AG04449 (cell line): ENCODE measurements at regions not wholly inside any gene's neighbourhood (a gene's known extent, or its start where the extent isn't known, plus 50 kb on each side); places are given as distances from the start of the nearest gene placed in this dataset.

ENCODE experiments used
- CTCF ChIA-PET: fragments of 350-600 bp; formaldehyde crosslinking; extraction: SDS; loops from one replicate; lab custom pipeline; 2021; ENCODE audit warnings: antibody characterized with exemption; lab: Yijun Ruan, JAX
- POLR2A ChIA-PET: fragments of 400-600, 350-600 bp; formaldehyde crosslinking; extraction: SDS; loops from one replicate; lab custom pipeline; 2020; ENCODE audit warnings: antibody characterized with exemption, inconsistent platforms; lab: Yijun Ruan, JAX
- DNase-seq: peaks from one replicate; pipeline ENCODE4 v3.0.0-alpha.2; 2010; ENCODE audit warnings: low read depth, low spot score
- H3K4me3 ChIP-seq: 2 replicates; pipeline ENCODE4 v1.5.1; 2011; ENCODE audit warnings: low read depth, mild to moderate bottlenecking, control low read depth, low read length
- CTCF ChIP-seq: IDR thresholded peaks from one replicate; pipeline ENCODE4 v1.5.1; 2011; ENCODE audit warnings: mild to moderate bottlenecking, moderate library complexity, low read length, control low read depth, inconsistent platforms; ENCODE audit not compliant: insufficient read depth; ENCODE audit errors: missing control alignments

GRCh38 chr18:38074298-38074876 lies 508.8 kb upstream of the CELF4 start:
- POLR2A ChIA-PET: no interaction called here
- TF ChIP-seq CTCF: no peak
- CTCF ChIA-PET: no interaction called here
- H3K4me3 ChIP-seq: no peak overlapping the region
- no peak for DNase-seq

DNA sequence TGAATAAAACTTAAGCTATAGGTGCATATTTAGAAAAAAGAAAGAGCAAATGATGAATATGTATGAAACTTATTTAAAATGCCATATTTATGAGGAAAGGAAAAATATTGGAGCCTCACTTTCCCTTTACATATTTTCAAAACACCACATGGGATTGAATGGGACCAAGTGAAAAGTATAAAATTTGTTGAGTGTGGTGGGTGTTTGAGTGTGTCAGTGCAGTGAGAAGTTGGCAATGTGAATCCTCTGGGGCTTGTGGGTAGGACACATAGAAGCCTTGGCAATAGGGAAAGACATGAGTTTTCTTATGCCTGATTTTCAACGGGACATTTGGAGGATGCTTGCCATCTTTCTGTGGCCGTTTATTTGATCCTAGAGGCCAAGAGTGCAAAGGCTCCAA lies 502.2 kb upstream of the CELF4 start:
- CTCF ChIA-PET: no interaction called here
- POLR2A ChIA-PET: no interaction called here
- no peak for DNase-seq
- no peak overlapping the region for H3K4me3 ChIP-seq
- no peak for TF ChIP-seq CTCF

DNA sequence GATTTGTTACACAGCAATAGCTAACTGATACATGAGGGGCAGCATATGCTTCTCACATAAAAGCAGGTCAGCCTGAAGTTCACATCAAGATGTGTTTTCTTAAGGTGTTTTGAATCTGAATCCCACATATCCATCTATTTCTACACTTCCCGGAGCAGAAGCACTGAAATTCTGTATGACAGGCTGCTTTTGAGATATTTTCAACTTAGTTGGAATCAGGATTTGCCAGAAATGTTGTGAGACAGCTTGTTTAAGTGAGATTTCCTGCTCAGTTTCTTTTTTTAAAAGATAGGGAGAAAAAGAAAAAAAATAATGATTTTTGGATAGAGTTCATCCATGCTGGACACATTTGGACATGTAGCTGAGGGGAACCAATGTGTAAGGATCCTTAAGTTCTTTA lies 501.5 kb upstream of the CELF4 start:
- H3K4me3 ChIP-seq: no peak overlapping the region
- ChIA-PET POLR2A (no interaction called here), CTCF (no interaction called here)
- DNase-seq: no peak
- no peak for TF ChIP-seq CTCF

DNA sequence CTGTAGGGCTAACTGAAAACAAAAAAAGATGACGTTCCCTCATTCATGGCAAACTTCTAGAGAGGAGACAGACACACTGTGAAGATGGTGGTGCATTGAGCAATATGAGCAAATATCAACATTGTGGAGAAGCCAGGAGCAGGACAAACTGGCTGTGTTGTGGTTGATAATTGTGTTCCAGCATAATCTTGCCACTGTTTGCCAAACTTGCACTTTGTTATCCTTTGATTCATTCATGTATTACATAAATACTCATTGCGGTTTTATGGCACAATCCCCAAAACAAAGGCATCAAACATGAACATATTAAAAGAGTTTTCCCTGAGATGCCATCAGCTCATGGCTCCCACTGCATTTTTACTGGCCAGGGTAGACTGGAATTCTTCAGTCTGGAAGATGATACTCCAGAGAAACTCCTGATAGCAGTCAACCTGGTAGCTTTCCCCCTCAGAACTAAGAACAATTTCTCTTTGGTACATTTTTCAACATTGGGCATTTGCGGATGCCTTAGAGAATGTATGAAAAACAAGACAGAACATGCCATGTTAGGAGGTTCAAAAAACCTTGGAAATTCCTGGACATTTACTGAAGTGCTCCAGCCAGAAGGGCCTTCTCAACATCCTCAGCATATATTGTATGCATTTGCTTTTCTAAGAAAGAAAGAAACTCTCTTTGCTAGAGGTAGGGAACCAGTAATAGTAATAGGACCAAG lies 487.4 kb upstream of the CELF4 start:
- no peak for TF ChIP-seq CTCF
- H3K4me3 ChIP-seq: no peak overlapping the region
- no peak for DNase-seq
- POLR2A ChIA-PET: no interaction called here
- CTCF ChIA-PET: no interaction called here

DNA sequence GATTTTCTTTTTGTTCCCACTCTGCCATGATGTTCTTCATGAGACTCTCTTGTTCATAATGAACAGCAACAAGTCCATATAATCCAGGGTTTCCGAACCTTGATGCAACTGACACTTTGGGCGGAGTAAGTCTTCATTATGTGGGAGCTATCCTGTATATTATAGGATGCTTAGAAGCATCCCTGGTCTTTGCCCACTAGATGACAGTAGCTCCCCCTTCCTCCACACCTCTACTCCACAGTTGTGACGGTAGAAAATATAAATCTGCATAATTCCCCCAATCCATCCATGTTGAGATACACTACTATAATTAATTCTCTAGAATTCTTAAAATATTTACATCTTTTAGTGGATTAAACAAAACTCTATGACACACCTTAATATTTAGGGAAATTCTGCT lies 482.2 kb upstream of the CELF4 start:
- no peak for DNase-seq

More for the DNA sequence above, 482.2 kb upstream of the CELF4 start:
- no peak overlapping the region for H3K4me3 ChIP-seq
- CTCF ChIA-PET: no interaction called here
- TF ChIP-seq CTCF: no peak
- POLR2A ChIA-PET: no interaction called here
